H1 (cell line): ENCODE measurements at regions not wholly inside any gene's neighbourhood (a gene's known extent, or its start where the extent isn't known, plus 50 kb on each side); places are given as distances from the start of the nearest gene placed in this dataset.

Experiments
- E2F6 ChIP-seq: IDR thresholded peaks from 2 replicates; pipeline ENCODE4 v1.6.1; 2012; ENCODE audit warnings: inconsistent platforms
- EP300 ChIP-seq, 2 experiments: IDR thresholded peaks; 1 replicate in 1 of 2; 2 replicates in 1 of 2; pipeline ENCODE4 v1.6.1; 2011 to 2012; ENCODE audit warnings: low read depth in 2 of 2, low read length in 2 of 2, mild to moderate bottlenecking in 2 of 2, borderline replicate concordance in 1 of 2, inconsistent platforms in 1 of 2, moderate library complexity in 1 of 2
- SP4 ChIP-seq: IDR thresholded peaks from 2 replicates; pipeline ENCODE4 v1.6.1; 2012; ENCODE audit warnings: low read length, inconsistent platforms

GRCh38 chr1:57603696-57604095 is 179.8 kb upstream of the DAB1 start (continued):
- TF ChIP-seq EP300 (IDR thresholded peaks at IDR 0.05; ENCODE audit: borderline replicate concordance in 1 of 2, low read depth in 2 of 2, low read length in 2 of 2) (no peak), SP4 (no peak), E2F6 (no peak)
